HG02588 (cell line): ENCODE measurements at regions not wholly inside any gene's neighbourhood (a gene's known extent, or its start where the extent isn't known, plus 50 kb on each side); places are given as distances from the start of the nearest gene placed in this dataset.
"Not testable (repeated sequence)": the region's sequence is repeated elsewhere in the genome, so short reads cannot be mapped to it uniquely, and the experiment has no call there.

ENCODE experiments used
- ATAC-seq: cut with Tn5 transposase; IDR thresholded peaks from one replicate; pipeline ENCODE4 v1.9.1; 2021; ENCODE audit warnings: mild to moderate bottlenecking, moderate library complexity; ENCODE audit not compliant: unreplicated experiment

GRCh38 chr6:80789912-80790570 lies 683.6 kb downstream of the BCKDHB start:
- ATAC-seq: no peak

GRCh38 chr6:80783271-80783670 lies 676.8 kb downstream of the BCKDHB start:
- ATAC-seq: not testable (repeated sequence)

GRCh38 chr6:80771941-80772340 lies 665.5 kb downstream of the BCKDHB start:
- ATAC-seq: no peak

GRCh38 chr6:80769106-80769505 lies 662.6 kb downstream of the BCKDHB start:
- no peak for ATAC-seq

GRCh38 chr6:80767808-80768207 lies 661.3 kb downstream of the BCKDHB start:
- ATAC-seq: no peak

- ATAC-seq: no peak
Observed at GRCh38 chr6:80744213-80744612, 637.7 kb downstream of the BCKDHB start.

- no peak for ATAC-seq
Observed at GRCh38 chr6:80742481-80742880, 636.0 kb downstream of the BCKDHB start.

GRCh38 chr6:80733641-80734040 lies 627.2 kb downstream of the BCKDHB start:
- ATAC-seq: no peak

GRCh38 chr6:80728830-80729229 lies 622.4 kb downstream of the BCKDHB start:
- ATAC-seq: no peak

- ATAC-seq: no peak
Observed at GRCh38 chr6:80728101-80728750, 621.8 kb downstream of the BCKDHB start.

- no peak for ATAC-seq
Observed at GRCh38 chr6:80725156-80725930, 618.9 kb downstream of the BCKDHB start.

- ATAC-seq: no peak
Observed at GRCh38 chr6:80720824-80721223, 614.4 kb downstream of the BCKDHB start.

- no peak for ATAC-seq
Observed at GRCh38 chr6:80714513-80714912, 608.0 kb downstream of the BCKDHB start.

- no peak for ATAC-seq
Observed at GRCh38 chr6:80698459-80698858, 592.0 kb downstream of the BCKDHB start.

- ATAC-seq: no peak
Observed at GRCh38 chr6:80696268-80696667, 589.8 kb downstream of the BCKDHB start.

GRCh38 chr6:80690551-80691131 lies 584.2 kb downstream of the BCKDHB start:
- ATAC-seq: no peak

GRCh38 chr6:80689716-80690395 lies 583.4 kb downstream of the BCKDHB start:
- no peak for ATAC-seq

- no peak for ATAC-seq
Observed at GRCh38 chr6:80679992-80680391, 573.5 kb downstream of the BCKDHB start.

- ATAC-seq: no peak
Observed at GRCh38 chr6:80676386-80676785, 569.9 kb downstream of the BCKDHB start.

GRCh38 chr6:80674669-80675068 lies 568.2 kb downstream of the BCKDHB start:
- no peak for ATAC-seq

GRCh38 chr6:80673367-80673766 lies 566.9 kb downstream of the BCKDHB start:
- ATAC-seq: no peak
